ENCODE measurements at regions not wholly inside any gene's neighbourhood (a gene's known extent, or its start where the extent isn't known, plus 50 kb on each side); places are given as distances from the start of the nearest gene placed in this dataset.

GRCh38 chr2:234357666-234358065 is 139.2 kb downstream of the ARL4C start:
- Histone ChIP-seq H3K9ac (ENCODE audit: insufficient read depth, low read length, poor library complexity, severe bottlenecking) (no peak overlapping the region), H3K79me2 (ENCODE audit: insufficient read depth, low read length) (no peaks in the 10 kb centered on the region), H3K27me3 (ENCODE audit: control insufficient read depth in 2 of 2, insufficient read depth in 2 of 2, low read length in 2 of 2) (no peaks in the 10 kb centered on the region), H3K36me3 (replicated peaks in 1 of 2; ENCODE audit: control insufficient read depth in 1 of 2, insufficient read depth in 2 of 2, low read length in 2 of 2) (no peaks in the 10 kb centered on the region), H3K27ac (ENCODE audit: low read depth in 1 of 2, low read length in 2 of 2) (no peak overlapping the region), H3K4me2 (replicated peaks; ENCODE audit: extremely low read depth, low read length, poor library complexity, severe bottlenecking) (no peak overlapping the region), H2AFZ (ENCODE audit: insufficient read depth, low read depth, low read length, poor library complexity, severe bottlenecking) (no peak overlapping the region), H3K4me3 (replicated peaks in 1 of 3; ENCODE audit: low read depth in 2 of 3, low read length in 3 of 3) (no peak overlapping the region), H4K20me1 (ENCODE audit: insufficient read depth, low read length) (no peaks in the 10 kb centered on the region), H3K4me1 (ENCODE audit: control insufficient read depth in 1 of 2, insufficient read depth in 2 of 2, low read length in 2 of 2) (no peaks in the 10 kb centered on the region), H3K9me3 (replicated peaks in 1 of 2; ENCODE audit: control insufficient read depth in 1 of 2, insufficient read depth in 1 of 2, low read length in 2 of 2) (peaks cover 2 to 7% of the 10 kb centered on the region in 2 donors)
- whole genome bisulfite sequencing (ENCODE audit: insufficient coverage), result 100% methylated on average over 1 of the region's 3 CpGs
- intact Hi-C loops (cut with micrococcal nuclease), result no loop called here
- no peak overlapping the region for H3K4me3 Mint-ChIP-seq
- peaks cover 4 to 18% (median 16%) of the 10 kb centered on the region in 3 donors for H3K27me3 Mint-ChIP-seq (ENCODE audit: low read depth in 3 of 3)
- no peak for DNase-seq
- no peak overlapping the region for H3K27ac Mint-ChIP-seq
- H3K36me3 Mint-ChIP-seq, result no peaks in the 10 kb centered on the region
- no peaks in the 10 kb centered on the region for H3K4me1 Mint-ChIP-seq
- TF ChIP-seq CTCF (IDR thresholded peaks at IDR 0.05), result no peak
- H3K9me3 Mint-ChIP-seq, result peaks cover 3 to 21% (median 7%) of the 10 kb centered on the region in 7 donors

GRCh38 chr2:234355808-234356365 is 141.0 kb downstream of the ARL4C start:
- Histone ChIP-seq H4K20me1 (ENCODE audit: insufficient read depth, low read length) (no peaks in the 10 kb centered on the region), H3K4me3 (replicated peaks in 1 of 3; ENCODE audit: low read depth in 2 of 3, low read length in 3 of 3) (no peak overlapping the region), H3K4me2 (replicated peaks; ENCODE audit: extremely low read depth, low read length, poor library complexity, severe bottlenecking) (no peak overlapping the region), H3K27ac (ENCODE audit: low read depth in 1 of 2, low read length in 2 of 2) (no peak overlapping the region), H3K27me3 (ENCODE audit: control insufficient read depth in 2 of 2, insufficient read depth in 2 of 2, low read length in 2 of 2) (no peaks in the 10 kb centered on the region), H2AFZ (ENCODE audit: insufficient read depth, low read depth, low read length, poor library complexity, severe bottlenecking) (no peak overlapping the region), H3K9ac (ENCODE audit: insufficient read depth, low read length, poor library complexity, severe bottlenecking) (no peak overlapping the region), H3K4me1 (ENCODE audit: control insufficient read depth in 1 of 2, insufficient read depth in 2 of 2, low read length in 2 of 2) (no peaks in the 10 kb centered on the region), H3K9me3 (replicated peaks in 1 of 2; ENCODE audit: control insufficient read depth in 1 of 2, insufficient read depth in 1 of 2, low read length in 2 of 2) (peaks cover 7 to 11% of the 10 kb centered on the region in 2 donors), H3K79me2 (ENCODE audit: insufficient read depth, low read length) (no peaks in the 10 kb centered on the region), H3K36me3 (replicated peaks in 1 of 2; ENCODE audit: control insufficient read depth in 1 of 2, insufficient read depth in 2 of 2, low read length in 2 of 2) (no peaks in the 10 kb centered on the region)
- no peak for TF ChIP-seq CTCF (IDR thresholded peaks at IDR 0.05)
- H3K27ac Mint-ChIP-seq, result no peak overlapping the region
- H3K27me3 Mint-ChIP-seq (ENCODE audit: low read depth in 3 of 3), result peaks cover 4 to 14% (median 12%) of the 10 kb centered on the region in 3 donors
- H3K36me3 Mint-ChIP-seq, result no peaks in the 10 kb centered on the region
- no peaks in the 10 kb centered on the region for H3K4me1 Mint-ChIP-seq
- H3K9me3 Mint-ChIP-seq, result peaks cover 5 to 18% (median 11%) of the 10 kb centered on the region in 7 donors
- H3K4me3 Mint-ChIP-seq, result no peak overlapping the region
- no peak for DNase-seq
- WGBS (ENCODE audit: insufficient coverage), result 71% methylated on average over 4 of the region's 6 CpGs
- intact Hi-C loops (cut with micrococcal nuclease), result no loop called here
